ENCODE measurements at regions not wholly inside any gene's neighbourhood (a gene's known extent, or its start where the extent isn't known, plus 50 kb on each side); places are given as distances from the start of the nearest gene placed in this dataset.

DNA sequence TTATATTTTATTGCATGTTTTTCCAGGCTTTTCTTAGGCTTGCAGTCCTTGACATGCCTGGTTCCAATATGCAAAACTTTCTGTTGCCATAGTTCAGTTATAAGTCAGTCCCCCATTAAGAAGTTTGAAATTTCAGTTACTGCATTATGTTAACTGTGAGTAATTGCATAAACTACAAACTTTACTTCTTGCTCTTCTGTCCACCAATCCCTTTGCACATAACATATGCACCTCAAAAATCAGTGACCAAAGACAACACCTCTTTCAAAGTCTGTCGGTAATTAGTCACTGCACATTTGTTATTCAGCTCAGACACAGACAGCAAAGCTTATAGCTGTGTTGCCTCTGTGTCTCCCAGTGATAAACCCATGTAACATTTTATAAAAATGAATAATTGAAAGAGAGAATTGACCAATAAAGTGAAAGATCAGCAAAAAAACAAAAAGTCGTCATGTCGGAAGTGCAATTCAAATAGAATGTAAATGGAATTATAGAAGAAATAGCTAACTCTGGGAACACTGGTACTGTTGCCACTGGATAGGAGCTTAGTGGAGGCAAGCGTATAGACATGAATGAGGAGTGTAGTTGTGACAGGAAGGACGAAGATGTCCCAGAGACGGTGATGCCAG, 50.3 kb upstream of the BTBD3 start:
- TF ChIP-seq BHLHE40 (IDR thresholded peaks at IDR 0.05; ENCODE audit: low read depth, low read length) (no peak), MXI1 (IDR thresholded peaks at IDR 0.05; ENCODE audit: borderline replicate concordance, low read depth, low read length) (no peak), SMC3 (IDR thresholded peaks at IDR 0.05; ENCODE audit: low read depth, low read length) (no peak), CEBPB (IDR thresholded peaks at IDR 0.05; ENCODE audit: low read depth, low read length) (no peak), FOS (IDR thresholded peaks at IDR 0.05; ENCODE audit: low read depth, low read length) (no peak), POLR2A (IDR thresholded peaks at IDR 0.05; ENCODE audit: low read depth, low read length) (no peak), RCOR1 (IDR thresholded peaks at IDR 0.05; ENCODE audit: insufficient replicate concordance, low read length) (no peak), RAD21 (IDR thresholded peaks at IDR 0.05; ENCODE audit: low read length) (no peak), MAZ (IDR thresholded peaks at IDR 0.05; ENCODE audit: borderline replicate concordance, low read depth, low read length) (no peak), MAFK (IDR thresholded peaks at IDR 0.05; ENCODE audit: low read depth, low read length) (peak; percentile 91), RFX5 (IDR thresholded peaks at IDR 0.05; ENCODE audit: low read depth, low read length) (no peak)
- TF ChIP-seq, protein P1, sequence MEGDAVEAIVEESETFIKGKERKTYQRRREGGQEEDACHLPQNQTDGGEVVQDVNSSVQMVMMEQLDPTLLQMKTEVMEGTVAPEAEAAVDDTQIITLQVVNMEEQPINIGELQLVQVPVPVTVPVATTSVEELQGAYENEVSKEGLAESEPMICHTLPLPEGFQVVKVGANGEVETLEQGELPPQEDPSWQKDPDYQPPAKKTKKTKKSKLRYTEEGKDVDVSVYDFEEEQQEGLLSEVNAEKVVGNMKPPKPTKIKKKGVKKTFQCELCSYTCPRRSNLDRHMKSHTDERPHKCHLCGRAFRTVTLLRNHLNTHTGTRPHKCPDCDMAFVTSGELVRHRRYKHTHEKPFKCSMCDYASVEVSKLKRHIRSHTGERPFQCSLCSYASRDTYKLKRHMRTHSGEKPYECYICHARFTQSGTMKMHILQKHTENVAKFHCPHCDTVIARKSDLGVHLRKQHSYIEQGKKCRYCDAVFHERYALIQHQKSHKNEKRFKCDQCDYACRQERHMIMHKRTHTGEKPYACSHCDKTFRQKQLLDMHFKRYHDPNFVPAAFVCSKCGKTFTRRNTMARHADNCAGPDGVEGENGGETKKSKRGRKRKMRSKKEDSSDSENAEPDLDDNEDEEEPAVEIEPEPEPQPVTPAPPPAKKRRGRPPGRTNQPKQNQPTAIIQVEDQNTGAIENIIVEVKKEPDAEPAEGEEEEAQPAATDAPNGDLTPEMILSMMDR (conservative IDR thresholded peaks at IDR 0.05; ENCODE audit: low read depth, low read length), result no peak
- TF ChIP-seq, protein P2, sequence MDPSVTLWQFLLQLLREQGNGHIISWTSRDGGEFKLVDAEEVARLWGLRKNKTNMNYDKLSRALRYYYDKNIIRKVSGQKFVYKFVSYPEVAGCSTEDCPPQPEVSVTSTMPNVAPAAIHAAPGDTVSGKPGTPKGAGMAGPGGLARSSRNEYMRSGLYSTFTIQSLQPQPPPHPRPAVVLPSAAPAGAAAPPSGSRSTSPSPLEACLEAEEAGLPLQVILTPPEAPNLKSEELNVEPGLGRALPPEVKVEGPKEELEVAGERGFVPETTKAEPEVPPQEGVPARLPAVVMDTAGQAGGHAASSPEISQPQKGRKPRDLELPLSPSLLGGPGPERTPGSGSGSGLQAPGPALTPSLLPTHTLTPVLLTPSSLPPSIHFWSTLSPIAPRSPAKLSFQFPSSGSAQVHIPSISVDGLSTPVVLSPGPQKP (IDR thresholded peaks at IDR 0.05; ENCODE audit: borderline replicate concordance, low read depth, low read length), result no peak
- TF ChIP-seq, protein P3, sequence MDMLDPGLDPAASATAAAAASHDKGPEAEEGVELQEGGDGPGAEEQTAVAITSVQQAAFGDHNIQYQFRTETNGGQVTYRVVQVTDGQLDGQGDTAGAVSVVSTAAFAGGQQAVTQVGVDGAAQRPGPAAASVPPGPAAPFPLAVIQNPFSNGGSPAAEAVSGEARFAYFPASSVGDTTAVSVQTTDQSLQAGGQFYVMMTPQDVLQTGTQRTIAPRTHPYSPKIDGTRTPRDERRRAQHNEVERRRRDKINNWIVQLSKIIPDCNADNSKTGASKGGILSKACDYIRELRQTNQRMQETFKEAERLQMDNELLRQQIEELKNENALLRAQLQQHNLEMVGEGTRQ (IDR thresholded peaks at IDR 0.05; ENCODE audit: low read depth, low read length), result no peak
